Neuronal stem cell (in vitro differentiated cells): ENCODE measurements at regions not wholly inside any gene's neighbourhood (a gene's known extent, or its start where the extent isn't known, plus 50 kb on each side); places are given as distances from the start of the nearest gene placed in this dataset.

Experiments used
- DNase-seq: peaks from one replicate; pipeline ENCODE4 v3.0.0-alpha.2; 2013; ENCODE audit warnings: low spot score
- H2AFZ ChIP-seq: one replicate; pipeline ENCODE4 v1.6.1; 2013; ENCODE audit warnings: mild to moderate bottlenecking, low read length, inconsistent platforms
- H2AK5ac ChIP-seq: 2 replicates; pipeline ENCODE4 v1.6.1; 2013; ENCODE audit warnings: low read depth, mild to moderate bottlenecking, inconsistent platforms, low read length, moderate library complexity, mixed read lengths
- H2BK120ac ChIP-seq: 2 replicates; pipeline ENCODE4 v1.6.1; 2013; ENCODE audit warnings: low read depth, mild to moderate bottlenecking, inconsistent platforms, low read length, moderate library complexity, mixed read lengths
- H2BK12ac ChIP-seq: one replicate; pipeline ENCODE4 v1.6.1; 2013; ENCODE audit warnings: low read length, inconsistent platforms
- H2BK15ac ChIP-seq: 2 replicates; pipeline ENCODE4 v1.6.1; 2013; ENCODE audit warnings: mild to moderate bottlenecking, low read length, inconsistent platforms, mixed read lengths
- H2BK5ac ChIP-seq: one replicate; pipeline ENCODE4 v1.6.1; 2013; ENCODE audit warnings: inconsistent platforms, mild to moderate bottlenecking, low read length, moderate library complexity
- H3K14ac ChIP-seq: one replicate; pipeline ENCODE4 v1.6.1; 2013; ENCODE audit warnings: low read length, inconsistent platforms
- H3K18ac ChIP-seq: 2 replicates; pipeline ENCODE4 v1.6.1; 2013; ENCODE audit warnings: low read length, inconsistent platforms
- H3K23ac ChIP-seq: 2 replicates; pipeline ENCODE4 v1.6.1; 2013; ENCODE audit warnings: low read depth, mild to moderate bottlenecking, mixed read lengths, low read length, inconsistent platforms; ENCODE audit not compliant: poor library complexity
- H3K27ac ChIP-seq: replicated peaks from 3 replicates; pipeline ENCODE4 v1.5.1; 2013; ENCODE audit warnings: low read length, inconsistent platforms
- H3K27me3 ChIP-seq, 3 experiments: 2 replicates each; pipeline ENCODE4 v1.6.1; 2013; ENCODE audit warnings: low read length in 3 of 3, mild to moderate bottlenecking in 2 of 3, inconsistent platforms in 1 of 3, low read depth in 1 of 3, mixed read lengths in 1 of 3, moderate library complexity in 1 of 3; ENCODE audit not compliant: control insufficient read depth in 3 of 3, insufficient read depth in 3 of 3
- H3K36me3 ChIP-seq, 2 donors: replicated peaks in 1 of 2; 2 replicates each; pipeline ENCODE4 v1.6.1; 2013; ENCODE audit warnings: low read length in 2 of 2; ENCODE audit not compliant: control insufficient read depth in 2 of 2, insufficient read depth in 2 of 2
- H3K4ac ChIP-seq: 2 replicates; pipeline ENCODE4 v1.6.1; 2013; ENCODE audit warnings: inconsistent platforms, mild to moderate bottlenecking, low read length, moderate library complexity
- H3K4me1 ChIP-seq, 2 donors: 1 replicate in 1 of 2; 2 replicates in 1 of 2; pipeline ENCODE4 v1.6.1; 2013; ENCODE audit warnings: low read length in 2 of 2, low read depth in 1 of 2; ENCODE audit not compliant: control insufficient read depth in 2 of 2, insufficient read depth in 1 of 2
- H3K4me2 ChIP-seq: one replicate; pipeline ENCODE4 v1.6.1; 2013; ENCODE audit warnings: mild to moderate bottlenecking, low read length, inconsistent platforms; ENCODE audit not compliant: insufficient read depth, poor library complexity, severe bottlenecking
- H3K4me3 ChIP-seq, 2 donors: 2 replicates each; pipeline ENCODE4 v1.5.1; 2013; ENCODE audit warnings: low read length in 2 of 2, mild to moderate bottlenecking in 2 of 2, inconsistent platforms in 1 of 2, moderate library complexity in 1 of 2
- H3K79me1 ChIP-seq: one replicate; pipeline ENCODE4 v1.6.1; 2013; ENCODE audit warnings: low read depth, mild to moderate bottlenecking, inconsistent platforms, low read length, moderate library complexity
- H3K9ac ChIP-seq: one replicate; pipeline ENCODE4 v1.6.1; 2013; ENCODE audit warnings: mild to moderate bottlenecking, low read depth, low read length, inconsistent platforms; ENCODE audit not compliant: poor library complexity
- H3K9me3 ChIP-seq, 2 donors: replicated peaks in 1 of 2; 2 replicates each; pipeline versions ENCODE3 to v1.6.1; 2013; ENCODE audit warnings: low read length in 2 of 2, mild to moderate bottlenecking in 2 of 2, inconsistent platforms in 1 of 2, low read depth in 1 of 2, mixed read lengths in 1 of 2, moderate library complexity in 1 of 2; ENCODE audit not compliant: control insufficient read depth in 2 of 2, insufficient read depth in 1 of 2
- H4K8ac ChIP-seq: one replicate; pipeline ENCODE4 v1.6.1; 2013; ENCODE audit warnings: low read depth, mild to moderate bottlenecking, inconsistent platforms, low read length, moderate library complexity
- H4K91ac ChIP-seq: one replicate; pipeline ENCODE4 v1.6.1; 2013; ENCODE audit warnings: low read length, low read depth, mild to moderate bottlenecking, inconsistent platforms; ENCODE audit not compliant: poor library complexity
- WGBS, 2 donors: extraction: QIAGEN DNeasy Blood & Tissue Kit; methylation state at CpG; one replicate each; pipeline ENCODE4 v1.1.7; 2013; ENCODE audit warnings: missing lambda C conversion rate in 2 of 2, mixed read lengths in 1 of 2; ENCODE audit not compliant: insufficient read length in 2 of 2, insufficient replicate concordance in 1 of 2; ENCODE audit errors: extremely low coverage in 2 of 2; 5-methylcytosine and 5-hydroxymethylcytosine counted together

DNA sequence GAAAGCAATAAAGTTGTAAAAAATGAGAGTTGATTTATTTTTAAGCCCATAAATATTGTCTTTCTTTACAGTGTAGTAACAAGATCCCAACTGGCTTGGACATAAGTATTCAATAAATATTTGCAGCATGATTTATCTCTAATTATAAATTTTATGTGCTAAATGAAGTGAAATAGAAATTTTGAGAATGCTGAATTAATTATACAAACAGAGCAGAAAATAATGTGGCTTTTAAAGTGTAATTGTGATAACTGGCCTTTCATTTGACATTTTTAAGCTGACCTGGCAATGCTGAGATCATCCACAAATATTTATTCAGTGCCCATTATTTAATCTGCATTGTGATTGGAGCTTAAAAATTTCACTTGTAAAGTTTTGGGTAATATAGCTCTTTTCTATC is 201.6 kb upstream of the NAV3 start:
- Histone ChIP-seq H3K36me3 (no peaks in the 10 kb centered on the region), H2BK5ac (no peak overlapping the region), H3K27me3 (no peaks in the 10 kb centered on the region), H3K18ac (no peak overlapping the region), H2BK15ac (no peak overlapping the region), H4K8ac (no peak overlapping the region), H3K9me3 (peaks cover 2 to 3% of the 10 kb centered on the region in 2 donors), H3K4me2 (no peak overlapping the region), H3K4ac (no peak overlapping the region), H2AFZ (no peak overlapping the region), H3K14ac (no peak overlapping the region), H3K4me3 (no peak overlapping the region), H3K4me1 (peaks cover 0 to 3% of the 10 kb centered on the region in 2 donors), H3K79me1 (no peaks in the 10 kb centered on the region), H4K91ac (no peak overlapping the region), H2BK12ac (no peak overlapping the region), H3K27ac (no peak overlapping the region), H3K23ac (no peak overlapping the region), H3K9ac (no peak overlapping the region), H2BK120ac (no peak overlapping the region), H2AK5ac (no peak overlapping the region)
- DNase-seq, result no peak

DNA sequence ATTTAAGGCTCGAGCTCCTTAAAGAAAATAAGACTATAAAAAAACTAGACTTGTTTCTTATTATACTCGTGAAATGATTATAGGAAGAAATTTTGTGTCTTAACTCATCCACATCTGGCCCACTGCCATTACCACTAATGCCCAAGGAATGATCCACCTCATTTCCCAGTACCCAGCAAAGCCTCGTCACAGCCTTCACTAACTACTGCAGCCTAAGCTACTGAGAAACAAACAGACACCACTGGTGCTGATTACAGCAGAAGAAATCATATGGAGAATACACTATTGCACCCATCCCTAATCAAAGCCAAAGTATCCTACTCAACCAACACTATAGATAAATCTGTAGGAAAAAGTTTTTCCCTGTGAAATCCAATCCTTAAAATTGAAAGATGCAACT is 205.3 kb upstream of the NAV3 start:
- H3K4me3 ChIP-seq, result no peak overlapping the region
- no peak overlapping the region for H2AFZ ChIP-seq
- H2AK5ac ChIP-seq, result no peak overlapping the region
- DNase-seq, result no peak
- no peak overlapping the region for H3K4me2 ChIP-seq
- H2BK120ac ChIP-seq, result no peak overlapping the region
- no peak overlapping the region for H3K23ac ChIP-seq
- no peak overlapping the region for H3K4ac ChIP-seq
- H3K79me1 ChIP-seq, result no peaks in the 10 kb centered on the region
- WGBS, 2 donors, result no CpG with 5 or more reads among the region's 3 CpGs
- no peaks in the 10 kb centered on the region for H3K4me1 ChIP-seq
- no peaks in the 10 kb centered on the region for H3K27me3 ChIP-seq
- H4K91ac ChIP-seq, result no peak overlapping the region
- H3K18ac ChIP-seq, result no peak overlapping the region
- H3K27ac ChIP-seq, result no peak overlapping the region
- no peak overlapping the region for H2BK15ac ChIP-seq
- no peaks in the 10 kb centered on the region for H3K36me3 ChIP-seq
- no peak overlapping the region for H3K9ac ChIP-seq
- no peak overlapping the region for H3K14ac ChIP-seq
- H2BK12ac ChIP-seq, result no peak overlapping the region
- H2BK5ac ChIP-seq, result no peak overlapping the region
- H4K8ac ChIP-seq, result no peak overlapping the region
- peaks cover 2 to 3% of the 10 kb centered on the region in 2 donors for H3K9me3 ChIP-seq

DNA sequence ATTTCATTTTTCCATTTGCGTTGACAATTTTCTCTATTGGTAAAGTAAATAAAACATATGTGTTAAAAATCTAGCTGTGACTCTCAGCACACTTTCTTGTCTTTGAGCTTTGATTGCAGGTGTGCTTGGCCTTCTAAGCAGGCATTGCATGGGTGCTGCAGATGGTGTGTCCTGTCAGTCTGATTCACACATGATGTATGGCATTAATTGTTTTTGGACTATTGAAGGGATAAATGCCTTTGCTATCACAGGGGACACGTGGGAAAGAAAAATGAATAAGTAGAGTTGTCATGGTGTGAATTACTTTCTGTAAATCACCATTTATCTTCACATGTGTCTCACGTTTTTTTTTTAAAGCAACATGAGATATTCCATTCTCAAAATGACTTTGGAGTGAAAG is 211.3 kb upstream of the NAV3 start:
- no peak overlapping the region for H3K9ac ChIP-seq
- no peak overlapping the region for H2BK12ac ChIP-seq
- no peak overlapping the region for H2BK120ac ChIP-seq
- no peak overlapping the region for H2BK15ac ChIP-seq
- H3K14ac ChIP-seq, result no peak overlapping the region
- H3K18ac ChIP-seq, result no peak overlapping the region
- H3K36me3 ChIP-seq, result no peaks in the 10 kb centered on the region
- no peak overlapping the region for H2BK5ac ChIP-seq
- DNase-seq, result no peak
- H3K27ac ChIP-seq, result no peak overlapping the region
- no peak overlapping the region for H2AK5ac ChIP-seq
- H3K4me1 ChIP-seq, result no peaks in the 10 kb centered on the region
- H3K4me2 ChIP-seq, result no peak overlapping the region
- peaks cover 0 to 2% (median 0%) of the 10 kb centered on the region in 3 experiments for H3K27me3 ChIP-seq
- no CpG with 5 or more reads among the region's 3 CpGs for WGBS, 2 donors
- no peaks in the 10 kb centered on the region for H3K79me1 ChIP-seq
- no peak overlapping the region for H4K8ac ChIP-seq
- no peak overlapping the region for H2AFZ ChIP-seq
- no peak overlapping the region for H3K23ac ChIP-seq
- no peak overlapping the region for H3K4me3 ChIP-seq
- H3K9me3 ChIP-seq, result peaks cover 4 to 8% of the 10 kb centered on the region in 2 donors
- H4K91ac ChIP-seq, result no peak overlapping the region
- H3K4ac ChIP-seq, result no peak overlapping the region

DNA sequence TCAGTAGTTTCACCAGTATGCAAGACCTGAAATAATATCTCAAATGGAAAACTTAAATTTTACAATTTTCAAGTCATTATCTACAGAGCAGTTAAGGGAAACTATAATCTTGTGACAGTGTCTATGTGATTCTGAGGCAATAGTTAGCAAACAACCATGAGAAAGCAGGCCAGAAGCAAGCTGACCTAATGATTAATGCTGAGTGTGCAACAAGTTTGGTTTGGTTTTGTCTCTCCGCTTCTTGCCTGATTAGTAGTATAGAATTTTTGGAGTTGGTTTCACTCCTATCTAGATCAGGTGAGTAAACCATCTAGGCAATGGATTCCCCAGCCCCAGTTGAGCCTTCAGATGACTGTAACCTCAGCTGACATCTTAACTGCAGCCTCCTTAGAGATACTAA is 212.9 kb upstream of the NAV3 start:
- Histone ChIP-seq H3K9ac (no peak overlapping the region), H3K36me3 (no peaks in the 10 kb centered on the region), H2AK5ac (no peak overlapping the region), H3K4me1 (peaks cover 0 to 4% of the 10 kb centered on the region in 2 donors), H3K4me2 (no peak overlapping the region), H3K4me3 (no peak overlapping the region), H2BK5ac (no peak overlapping the region), H4K8ac (no peak overlapping the region), H3K27me3 (peaks cover 0 to 2% (median 0%) of the 10 kb centered on the region in 3 experiments), H3K23ac (no peak overlapping the region), H2BK120ac (no peak overlapping the region), H3K4ac (no peak overlapping the region), H3K18ac (no peak overlapping the region), H2AFZ (no peak overlapping the region), H2BK15ac (no peak overlapping the region), H4K91ac (no peak overlapping the region), H3K14ac (no peak overlapping the region), H3K9me3 (peaks cover 4 to 8% of the 10 kb centered on the region in 2 donors), H3K79me1 (no peaks in the 10 kb centered on the region), H2BK12ac (no peak overlapping the region), H3K27ac (no peak overlapping the region)
- no CpG with 5 or more reads among the region's 1 CpG for WGBS, 2 donors
- no peak for DNase-seq
